HG03196 (cell line): ENCODE measurements at regions not wholly inside any gene's neighbourhood (a gene's known extent, or its start where the extent isn't known, plus 50 kb on each side); places are given as distances from the start of the nearest gene placed in this dataset.

ENCODE experiments used
- ATAC-seq: cut with Tn5 transposase; IDR thresholded peaks from one replicate; pipeline ENCODE4 v1.9.1; 2021; ENCODE audit not compliant: unreplicated experiment

GRCh38 chr6:43970068-43970912, 157.0 kb downstream of the MRPL14 start:
- ATAC-seq = no peak

GRCh38 chr6:43969158-43969981, 157.9 kb downstream of the MRPL14 start:
- no peak for ATAC-seq

DNA sequence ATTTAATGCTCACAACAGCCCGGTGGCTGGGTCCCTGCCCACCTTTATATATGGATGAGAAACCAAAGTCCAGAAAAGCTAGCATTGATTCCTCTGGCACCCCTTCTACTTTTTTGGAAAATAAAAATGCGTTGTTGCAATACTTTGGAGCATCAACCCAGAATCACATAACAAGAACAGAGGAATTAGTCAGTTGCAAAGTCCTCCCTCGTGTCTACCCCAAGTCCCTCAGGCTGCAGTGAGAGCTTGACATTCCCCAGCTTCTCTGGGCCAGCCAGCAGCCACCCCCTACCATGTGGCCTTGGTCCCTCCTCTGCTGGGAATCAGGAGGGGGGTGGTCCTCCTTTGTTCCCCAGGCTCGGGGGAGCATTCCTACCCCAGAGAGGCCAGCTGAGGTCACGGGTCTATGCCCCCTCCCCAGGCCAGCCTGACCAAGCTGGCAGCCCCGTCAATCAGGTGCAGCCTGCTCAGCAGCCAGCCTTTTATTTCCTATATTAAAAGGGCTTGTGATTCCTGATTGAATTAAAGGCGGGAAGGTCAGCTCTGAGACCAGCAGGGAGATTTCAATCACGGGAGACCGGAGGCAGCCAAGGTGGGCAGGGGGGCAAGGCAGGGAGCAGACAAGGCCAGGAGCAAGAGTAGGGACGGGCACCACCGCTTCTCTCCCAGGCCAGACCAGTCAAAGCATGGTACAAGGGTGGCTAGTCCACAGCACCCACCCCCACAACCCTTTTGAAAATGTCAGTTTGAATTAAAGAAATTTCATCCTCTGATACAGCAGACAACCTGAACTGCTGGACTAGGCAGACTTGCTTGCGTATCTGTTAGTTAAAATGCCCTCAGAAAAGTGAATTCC, 158.9 kb downstream of the MRPL14 start:
- ATAC-seq = no peak

DNA sequence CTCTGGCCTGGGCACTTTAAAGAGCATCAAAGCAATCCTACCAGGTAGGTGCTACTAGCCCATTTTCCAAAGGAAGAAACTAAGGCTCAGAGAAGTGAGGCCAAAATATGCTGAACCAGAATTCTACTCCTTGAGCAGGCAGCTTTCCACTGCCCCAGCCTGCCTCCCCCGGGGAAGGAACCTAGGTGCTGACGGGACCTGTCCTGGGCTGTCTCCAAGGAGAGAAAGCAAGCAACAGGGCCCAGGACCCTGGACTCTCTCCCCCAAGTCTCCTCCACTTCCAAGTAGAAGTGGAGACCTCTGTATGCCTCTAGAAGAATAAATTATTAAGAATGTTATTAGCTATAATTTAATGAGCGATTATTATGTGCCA, 159.5 kb downstream of the MRPL14 start:
- ATAC-seq = no peak

GRCh38 chr6:43966853-43967718, 160.2 kb downstream of the MRPL14 start:
- no peak for ATAC-seq

DNA sequence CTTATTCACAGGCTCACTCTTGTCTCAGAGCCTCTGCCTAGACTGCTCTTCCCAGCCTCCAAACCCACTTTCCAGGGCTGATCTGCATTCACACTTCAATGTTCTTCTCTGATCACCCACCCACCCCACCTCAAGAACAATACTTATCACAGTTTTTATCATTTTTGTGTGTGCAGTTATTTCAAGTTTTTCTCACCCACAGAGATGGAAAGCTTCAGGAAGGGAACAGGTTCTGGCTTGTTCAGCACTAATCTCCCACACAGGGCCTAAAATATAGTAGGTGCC, 160.9 kb downstream of the MRPL14 start:
- ATAC-seq = no peak

GRCh38 chr6:43965628-43966373, 161.5 kb downstream of the MRPL14 start:
- ATAC-seq = no peak

DNA sequence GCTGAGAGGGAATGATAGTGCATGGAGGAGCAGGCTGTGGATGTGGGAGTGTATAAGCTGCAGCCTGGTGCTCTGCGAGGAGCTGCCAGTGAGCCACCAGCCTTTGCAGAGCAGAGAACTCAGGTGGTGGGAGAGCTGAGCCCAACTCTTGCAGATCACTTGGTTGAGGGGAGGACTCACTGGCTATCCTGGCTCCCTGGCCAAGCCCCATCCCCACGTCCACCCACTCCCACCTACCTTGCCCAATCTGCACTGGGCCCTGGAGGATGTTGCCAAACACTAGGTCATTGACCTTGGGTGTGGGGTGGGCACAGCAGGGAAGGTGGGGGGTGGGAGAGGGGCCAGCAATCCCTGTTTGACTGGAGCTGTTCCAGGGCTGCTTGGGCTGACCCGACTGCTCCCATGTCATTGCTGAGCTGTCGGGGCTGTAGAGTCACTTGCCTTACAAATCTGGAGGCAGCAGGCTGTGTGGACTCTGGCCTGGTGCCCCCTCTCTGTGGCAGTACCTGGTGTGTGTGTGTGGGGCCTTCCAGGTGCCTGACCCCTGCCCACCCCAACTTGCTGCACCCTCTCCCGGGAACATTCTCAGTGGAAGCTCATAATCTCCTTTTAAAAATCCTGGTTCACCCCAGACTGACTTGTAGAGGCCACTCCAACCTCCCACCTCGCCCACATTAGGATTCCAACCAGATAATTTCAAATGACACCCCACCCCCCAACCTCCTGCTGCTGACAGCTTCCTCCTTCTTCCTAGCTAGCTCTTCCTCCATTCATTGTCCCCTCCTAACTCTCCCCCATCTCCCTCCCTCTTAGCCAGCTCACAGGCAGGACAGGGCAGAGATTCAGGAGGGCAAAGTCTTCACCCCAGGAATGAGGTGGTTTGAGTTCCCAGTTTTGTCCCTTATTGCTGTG, 162.3 kb downstream of the MRPL14 start:
- ATAC-seq = no peak

GRCh38 chr6:43963877-43964658, 163.2 kb downstream of the MRPL14 start:
- ATAC-seq = no peak

GRCh38 chr6:43963203-43963602, 164.0 kb downstream of the MRPL14 start:
- ATAC-seq = no peak

GRCh38 chr6:43962458-43962857, 164.8 kb downstream of the MRPL14 start:
- no peak for ATAC-seq

DNA sequence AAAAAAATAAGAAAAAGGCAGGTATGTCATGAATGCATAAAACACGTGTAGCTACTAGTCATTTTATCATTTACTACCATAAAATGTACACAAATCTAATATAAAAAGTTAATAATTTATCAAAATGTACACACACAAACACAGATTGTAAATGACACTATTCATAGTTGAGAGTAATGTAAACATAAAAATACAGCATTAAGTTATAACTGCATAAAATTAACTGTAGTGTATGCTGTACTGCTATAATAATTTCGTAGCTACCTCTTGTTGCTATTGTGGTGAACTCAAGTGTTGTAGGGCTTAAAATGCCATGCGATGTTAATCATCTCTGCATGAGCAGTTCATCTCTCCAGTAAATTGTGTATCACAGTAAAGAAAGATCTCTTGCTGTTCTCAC, 170.0 kb downstream of the MRPL14 start:
- ATAC-seq = no peak

DNA sequence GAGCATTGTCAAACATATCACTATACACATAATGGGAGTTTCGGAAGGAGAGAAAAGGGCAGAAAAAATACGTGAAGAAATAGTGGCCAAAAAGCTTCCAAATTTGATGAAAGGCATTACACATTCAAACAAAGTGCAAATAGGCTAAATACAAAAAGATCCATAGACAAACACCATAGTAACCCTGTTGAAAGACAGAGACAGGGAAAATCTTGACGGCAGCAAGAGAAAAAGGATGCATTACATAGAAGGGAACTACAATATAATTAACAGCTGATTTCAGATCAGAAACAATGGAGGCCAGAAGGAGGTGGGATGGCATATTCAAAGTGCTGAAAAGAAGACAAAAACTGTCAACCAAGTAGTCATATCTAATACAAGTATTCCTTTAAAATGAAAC, 170.8 kb downstream of the MRPL14 start:
- ATAC-seq = no peak

GRCh38 chr6:43954311-43955131, 172.7 kb downstream of the MRPL14 start:
- no peak for ATAC-seq

GRCh38 chr6:43953794-43954310, 173.4 kb downstream of the MRPL14 start:
- no peak for ATAC-seq

GRCh38 chr6:43953256-43953655, 174.0 kb downstream of the MRPL14 start:
- ATAC-seq = no peak

DNA sequence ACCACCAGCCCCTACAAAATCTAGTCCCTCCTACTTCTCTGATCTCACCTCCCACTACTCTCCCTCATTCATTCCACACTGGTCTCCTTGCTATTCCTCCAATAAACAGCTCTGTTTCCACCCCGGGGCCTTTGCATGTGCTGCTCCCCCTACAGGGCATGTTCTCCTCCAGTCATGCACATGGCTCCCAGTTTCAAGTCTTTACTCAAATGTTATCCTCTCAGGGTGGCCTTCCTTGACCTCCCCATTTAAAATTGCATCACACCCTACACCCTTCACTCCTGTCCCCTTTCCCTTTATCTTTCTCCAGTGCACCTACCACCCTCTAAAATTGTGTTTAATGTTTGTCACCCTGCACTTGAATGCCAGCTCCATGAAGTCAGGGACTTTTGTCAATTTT, 174.5 kb downstream of the MRPL14 start:
- ATAC-seq = no peak
